ENCODE measurements at regions not wholly inside any gene's neighbourhood (a gene's known extent, or its start where the extent isn't known, plus 50 kb on each side); places are given as distances from the start of the nearest gene placed in this dataset.

- peaks cover 0 to 3% of the 10 kb centered on the region in 2 experiments; a peak in 2 of 5 replicates for H3K9me3 Mint-ChIP-seq
- Histone ChIP-seq H4K8ac (replicated peaks; ENCODE audit: insufficient read length, low read depth, low read length) (no peak overlapping the region), H3K9me3 (ENCODE audit: control insufficient read depth, low read depth, low read length) (peaks cover 4% of the 10 kb centered on the region), H3K4ac (ENCODE audit: low read depth, low read length) (no peak overlapping the region), H4K91ac (ENCODE audit: insufficient read length, low read depth, low read length) (no peak overlapping the region), H3K9ac (ENCODE audit: extremely low read depth, insufficient read length, low read length) (no peak overlapping the region), H3K79me1 (ENCODE audit: insufficient read depth, low read depth, low read length, poor library complexity, severe bottlenecking) (no peaks in the 10 kb centered on the region), H2BK20ac (ENCODE audit: low read depth, low read length, poor library complexity, severe bottlenecking) (no peak overlapping the region), H3K14ac (ENCODE audit: insufficient read depth, low read length) (no peak overlapping the region), H3K27ac (ENCODE audit: insufficient read length, low read depth, low read length) (no peak overlapping the region), H4K20me1 (ENCODE audit: control insufficient read depth, insufficient read depth, insufficient read length) (no peaks in the 10 kb centered on the region), H2BK15ac (ENCODE audit: low read depth, low read length) (no peak overlapping the region), H3K23ac (ENCODE audit: insufficient read length, low read depth, low read length) (no peak overlapping the region), H2BK5ac (ENCODE audit: insufficient read length, low read length) (no peak overlapping the region), H2AK5ac (ENCODE audit: insufficient read length, low read length) (no peak overlapping the region), H3K23me2 (ENCODE audit: insufficient read length, low read depth, low read length, poor library complexity, severe bottlenecking) (no peaks in the 10 kb centered on the region), H3T11ph (ENCODE audit: low read length) (no peak overlapping the region), H3K4me2 (ENCODE audit: insufficient read depth, insufficient read length, low read length) (no peak overlapping the region), H3K4me1 (ENCODE audit: insufficient read depth, low read length) (peaks cover 5% of the 10 kb centered on the region), H2BK12ac (ENCODE audit: insufficient read length, low read depth, low read length) (no peak overlapping the region), H4K5ac (ENCODE audit: insufficient read length, low read depth, low read length) (no peak overlapping the region), H2BK120ac (ENCODE audit: low read depth, low read length, poor library complexity, severe bottlenecking) (no peak overlapping the region), H3K79me2 (ENCODE audit: insufficient read depth, low read length) (no peaks in the 10 kb centered on the region), H3K18ac (ENCODE audit: insufficient read length, low read depth, low read length) (no peak overlapping the region), H3K27me3 (ENCODE audit: insufficient read depth, low read length) (no peaks in the 10 kb centered on the region), H2AFZ (ENCODE audit: low read length) (no peak overlapping the region), H3K56ac (ENCODE audit: insufficient read length, low read depth, low read length) (no peak overlapping the region)
- H3K4me1 Mint-ChIP-seq, result peaks cover 8 to 11% of the 10 kb centered on the region in 2 experiments
- no peaks in the 10 kb centered on the region for H3K27me3 Mint-ChIP-seq (ENCODE audit: low read depth)
- no CpG with 5 or more reads among the region's 4 CpGs for WGBS (ENCODE audit: extremely low coverage, insufficient read length, low lambda C conversion rate)
- H3K36me3 Mint-ChIP-seq (ENCODE audit: insufficient read depth in 1 of 3, low read depth in 3 of 3), result no peaks in the 10 kb centered on the region; a peak in 1 of 7 replicates
- no peak overlapping the region for H3K4me3 Mint-ChIP-seq
- H3K27ac Mint-ChIP-seq, result no peak overlapping the region; a peak in 1 of 7 replicates
- no peak for TF ChIP-seq CTCF (conservative IDR thresholded peaks at IDR 0.05)
- DNase-seq, result no peak
These were observed 142.1 kb upstream of the TMCO5A start for GRCh38 chr15:37792351-37792750.
